Liver (tissue), 3 donors: ENCODE measurements at regions not wholly inside any gene's neighbourhood (a gene's known extent, or its start where the extent isn't known, plus 50 kb on each side); places are given as distances from the start of the nearest gene placed in this dataset.

Experiments
- EGR1 ChIP-seq, 2 donors: IDR thresholded peaks; 2 replicates each; pipeline ENCODE4 v1.6.1; 2016 to 2018; ENCODE audit warnings: antibody characterized with exemption in 2 of 2, low read depth in 2 of 2
- FOXA1 ChIP-seq: IDR thresholded peaks from 2 replicates; pipeline ENCODE4 v1.6.1; 2016; ENCODE audit warnings: antibody characterized with exemption
- RAD21 ChIP-seq, 2 donors: IDR thresholded peaks; 2 replicates each; pipeline ENCODE4 v1.6.1; 2016; ENCODE audit warnings: antibody characterized with exemption in 2 of 2, mild to moderate bottlenecking in 2 of 2
- RXRA ChIP-seq, 2 donors: IDR thresholded peaks; 2 replicates each; pipeline ENCODE4 v1.6.1; 2017 to 2018; ENCODE audit warnings: antibody characterized with exemption in 2 of 2, mild to moderate bottlenecking in 1 of 2
- TAF1 ChIP-seq: conservative IDR thresholded peaks from 2 replicates; pipeline ENCODE4 v1.6.1; 2016; ENCODE audit warnings: antibody characterized with exemption, mild to moderate bottlenecking
- YY1 ChIP-seq: IDR thresholded peaks from 2 replicates; pipeline ENCODE4 v1.6.1; 2016; ENCODE audit warnings: antibody characterized with exemption, mild to moderate bottlenecking
- TF ChIP-seq, protein P1 (sequence below): fragments of 150-350 bp; IDR thresholded peaks from 2 replicates; pipeline ENCODE4 v1.5.1; 2017; ENCODE audit warnings: improper control_type of control experiment, low read depth, low read length; ENCODE audit not compliant: missing input control
- TF ChIP-seq, protein P2 (sequence below): IDR thresholded peaks from 2 replicates; pipeline ENCODE4 v1.6.1; 2016; ENCODE audit warnings: antibody characterized with exemption
- TF ChIP-seq, protein P3 (sequence below): IDR thresholded peaks from 2 replicates; pipeline ENCODE4 v1.6.1; 2016; ENCODE audit warnings: antibody characterized with exemption
- TF ChIP-seq, protein P4 (sequence below): IDR thresholded peaks from 2 replicates; pipeline ENCODE4 v1.6.1; 2016; ENCODE audit warnings: antibody characterized with exemption, mild to moderate bottlenecking
- donor health status: healthy.
- donor health status: healthy.

DNA sequence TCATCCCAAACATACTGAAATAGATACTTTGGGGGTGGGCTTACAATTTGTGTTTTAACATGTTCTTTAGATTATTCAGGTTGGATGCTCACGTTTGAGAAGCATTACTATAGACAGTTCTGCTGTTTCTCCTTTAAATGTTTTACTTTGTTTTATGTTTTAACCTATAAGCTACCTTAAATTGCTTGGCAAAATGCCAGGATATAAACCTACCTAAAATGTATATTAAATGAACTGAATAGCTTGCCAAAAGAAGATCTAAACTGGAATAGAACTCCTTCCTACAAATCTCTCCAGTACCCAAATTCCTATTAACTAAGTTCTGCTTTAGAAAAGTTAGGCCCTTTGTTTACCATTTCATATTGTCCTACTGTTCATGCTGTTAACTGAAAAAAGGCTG lies 124.4 kb downstream of the TBX22 start:
- TF ChIP-seq, protein P1, sequence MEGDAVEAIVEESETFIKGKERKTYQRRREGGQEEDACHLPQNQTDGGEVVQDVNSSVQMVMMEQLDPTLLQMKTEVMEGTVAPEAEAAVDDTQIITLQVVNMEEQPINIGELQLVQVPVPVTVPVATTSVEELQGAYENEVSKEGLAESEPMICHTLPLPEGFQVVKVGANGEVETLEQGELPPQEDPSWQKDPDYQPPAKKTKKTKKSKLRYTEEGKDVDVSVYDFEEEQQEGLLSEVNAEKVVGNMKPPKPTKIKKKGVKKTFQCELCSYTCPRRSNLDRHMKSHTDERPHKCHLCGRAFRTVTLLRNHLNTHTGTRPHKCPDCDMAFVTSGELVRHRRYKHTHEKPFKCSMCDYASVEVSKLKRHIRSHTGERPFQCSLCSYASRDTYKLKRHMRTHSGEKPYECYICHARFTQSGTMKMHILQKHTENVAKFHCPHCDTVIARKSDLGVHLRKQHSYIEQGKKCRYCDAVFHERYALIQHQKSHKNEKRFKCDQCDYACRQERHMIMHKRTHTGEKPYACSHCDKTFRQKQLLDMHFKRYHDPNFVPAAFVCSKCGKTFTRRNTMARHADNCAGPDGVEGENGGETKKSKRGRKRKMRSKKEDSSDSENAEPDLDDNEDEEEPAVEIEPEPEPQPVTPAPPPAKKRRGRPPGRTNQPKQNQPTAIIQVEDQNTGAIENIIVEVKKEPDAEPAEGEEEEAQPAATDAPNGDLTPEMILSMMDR: no peak
- TF ChIP-seq, protein P2, sequence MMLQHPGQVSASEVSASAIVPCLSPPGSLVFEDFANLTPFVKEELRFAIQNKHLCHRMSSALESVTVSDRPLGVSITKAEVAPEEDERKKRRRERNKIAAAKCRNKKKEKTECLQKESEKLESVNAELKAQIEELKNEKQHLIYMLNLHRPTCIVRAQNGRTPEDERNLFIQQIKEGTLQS: no peak
- TF ChIP-seq FOXA1 (no peak), TAF1 (no peak), YY1 (no peak), RAD21 (IDR thresholded peaks at IDR 0.05) (no peak), EGR1 (IDR thresholded peaks at IDR 0.05; ENCODE audit: low read depth in 2 of 2) (no peak), RXRA (IDR thresholded peaks at IDR 0.05) (no peak)
- TF ChIP-seq, protein P3, sequence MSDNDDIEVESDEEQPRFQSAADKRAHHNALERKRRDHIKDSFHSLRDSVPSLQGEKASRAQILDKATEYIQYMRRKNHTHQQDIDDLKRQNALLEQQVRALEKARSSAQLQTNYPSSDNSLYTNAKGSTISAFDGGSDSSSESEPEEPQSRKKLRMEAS: no peak
- TF ChIP-seq, protein P4, sequence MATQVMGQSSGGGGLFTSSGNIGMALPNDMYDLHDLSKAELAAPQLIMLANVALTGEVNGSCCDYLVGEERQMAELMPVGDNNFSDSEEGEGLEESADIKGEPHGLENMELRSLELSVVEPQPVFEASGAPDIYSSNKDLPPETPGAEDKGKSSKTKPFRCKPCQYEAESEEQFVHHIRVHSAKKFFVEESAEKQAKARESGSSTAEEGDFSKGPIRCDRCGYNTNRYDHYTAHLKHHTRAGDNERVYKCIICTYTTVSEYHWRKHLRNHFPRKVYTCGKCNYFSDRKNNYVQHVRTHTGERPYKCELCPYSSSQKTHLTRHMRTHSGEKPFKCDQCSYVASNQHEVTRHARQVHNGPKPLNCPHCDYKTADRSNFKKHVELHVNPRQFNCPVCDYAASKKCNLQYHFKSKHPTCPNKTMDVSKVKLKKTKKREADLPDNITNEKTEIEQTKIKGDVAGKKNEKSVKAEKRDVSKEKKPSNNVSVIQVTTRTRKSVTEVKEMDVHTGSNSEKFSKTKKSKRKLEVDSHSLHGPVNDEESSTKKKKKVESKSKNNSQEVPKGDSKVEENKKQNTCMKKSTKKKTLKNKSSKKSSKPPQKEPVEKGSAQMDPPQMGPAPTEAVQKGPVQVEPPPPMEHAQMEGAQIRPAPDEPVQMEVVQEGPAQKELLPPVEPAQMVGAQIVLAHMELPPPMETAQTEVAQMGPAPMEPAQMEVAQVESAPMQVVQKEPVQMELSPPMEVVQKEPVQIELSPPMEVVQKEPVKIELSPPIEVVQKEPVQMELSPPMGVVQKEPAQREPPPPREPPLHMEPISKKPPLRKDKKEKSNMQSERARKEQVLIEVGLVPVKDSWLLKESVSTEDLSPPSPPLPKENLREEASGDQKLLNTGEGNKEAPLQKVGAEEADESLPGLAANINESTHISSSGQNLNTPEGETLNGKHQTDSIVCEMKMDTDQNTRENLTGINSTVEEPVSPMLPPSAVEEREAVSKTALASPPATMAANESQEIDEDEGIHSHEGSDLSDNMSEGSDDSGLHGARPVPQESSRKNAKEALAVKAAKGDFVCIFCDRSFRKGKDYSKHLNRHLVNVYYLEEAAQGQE: no peak
